HCT116 (cell line): ENCODE measurements at regions not wholly inside any gene's neighbourhood (a gene's known extent, or its start where the extent isn't known, plus 50 kb on each side); places are given as distances from the start of the nearest gene placed in this dataset.

ENCODE experiments used
- ATAC-seq: fragments of 200-7000 bp; cut with Tn5 transposase; 2 replicates; pipeline ENCODE4 v1.9.1; 2020; ENCODE audit warnings: mild to moderate bottlenecking, moderate library complexity
- BruUV-seq: library from RNA; stranded (reverse); fragments of 400-500 nt; replicated peaks from 2 replicates; lab custom pipeline; 2021; lab: Mats Ljungman, UMichigan
- CTCF ChIA-PET: fragments of 300-600 bp; sonication (Branson Sonifier 250); formaldehyde crosslinking; loops from one replicate; lab custom pipeline; 2021; ENCODE audit warnings: antibody characterized with exemption; lab: Charles Lee
- POLR2A ChIA-PET: fragments of 300-600, 350-600 bp; sonication (Branson Sonifier 250); formaldehyde crosslinking; loops from one replicate; lab custom pipeline; 2021; ENCODE audit warnings: antibody characterized with exemption; lab: Charles Lee
- RAD21 ChIA-PET, 2 experiments: fragments of 300-600 bp; sonication (Branson Sonifier 250); formaldehyde crosslinking; loops; one replicate each; lab custom pipeline; 2023; ENCODE audit warnings: low total read pairs in 2 of 2; ENCODE audit not compliant: uncharacterized antibody in 2 of 2, unreplicated experiment in 2 of 2, low non-redundant PET in 1 of 2; lab: Charles Lee
- DNase-seq: peaks from one replicate; pipeline ENCODE4 v3.0.0-alpha.2; 2010; ENCODE audit warnings: low read depth, low spot score
- H2AFZ ChIP-seq: fragments of 200-600 bp; shearing (Covaris generic), sonication (generic); 2 replicates; pipeline ENCODE4 v1.6.1; 2017; ENCODE audit warnings: low read depth, mixed run types, mixed read lengths, antibody characterized with exemption, low read length; ENCODE audit not compliant: poor library complexity, severe bottlenecking
- H3K27ac ChIP-seq: 2 replicates; pipeline ENCODE4 v1.5.1; 2012; ENCODE audit warnings: low read depth, low read length
- H3K27me3 ChIP-seq: fragments of 200-600 bp; sonication (generic); 2 replicates; pipeline ENCODE4 v1.6.1; 2016; ENCODE audit warnings: mixed run types, low read length, mixed read lengths; ENCODE audit not compliant: insufficient read depth
- H3K36me3 ChIP-seq, 2 experiments: fragments of 200-500 bp in 1 of 2; fragments of 200-600 bp in 1 of 2; sonication (Bioruptor generic) in 1 of 2; sonication (generic) in 1 of 2; 2 replicates each; pipeline versions ENCODE4 v1.5.1 to v1.6.1; 2014 to 2016; ENCODE audit warnings: low read length in 2 of 2, inconsistent platforms in 1 of 2, mixed read lengths in 1 of 2, mixed run types in 1 of 2; ENCODE audit not compliant: insufficient read depth in 2 of 2, control insufficient read depth in 1 of 2
- H3K4me1 ChIP-seq, 2 experiments: fragments of 200-600 bp in 1 of 2; sonication (generic) in 1 of 2; 2 replicates each; pipeline versions ENCODE4 v1.5.1 to v1.6.1; 2012 to 2017; ENCODE audit warnings: low read length in 2 of 2, inconsistent platforms in 1 of 2, mild to moderate bottlenecking in 1 of 2, mixed read lengths in 1 of 2, mixed run types in 1 of 2, moderate library complexity in 1 of 2; ENCODE audit not compliant: insufficient read depth in 2 of 2, control insufficient read depth in 1 of 2
- H3K4me2 ChIP-seq: fragments of 200-600 bp; sonication (generic); 2 replicates; pipeline ENCODE4 v1.6.1; 2017; ENCODE audit warnings: mixed run types, low read length, mixed read lengths
- H3K4me3 ChIP-seq, 2 experiments: fragments of 200-600 bp in 1 of 2; sonication (generic) in 1 of 2; replicated peaks in 1 of 2; 2 replicates each; pipeline ENCODE4 v1.5.1; 2011 to 2016; ENCODE audit warnings: low read length in 2 of 2, control low read depth in 1 of 2, low read depth in 1 of 2, mild to moderate bottlenecking in 1 of 2, mixed read lengths in 1 of 2, mixed run types in 1 of 2
- H3K79me2 ChIP-seq: fragments of 200-600 bp; sonication (generic); 2 replicates; pipeline ENCODE4 v1.6.1; 2017; ENCODE audit warnings: mild to moderate bottlenecking, mixed run types, low read length, moderate library complexity, mixed read lengths; ENCODE audit not compliant: insufficient read depth
- H3K9ac ChIP-seq: fragments of 200-600 bp; sonication (generic); 2 replicates; pipeline ENCODE4 v1.6.1; 2016; ENCODE audit warnings: low read length, mixed read lengths
- H3K9me2 ChIP-seq: fragments of 200-600 bp; sonication (generic), shearing (Covaris generic); 2 replicates; pipeline ENCODE4 v1.6.1; 2017; ENCODE audit warnings: mixed run types, mild to moderate bottlenecking, moderate library complexity; ENCODE audit not compliant: insufficient read depth
- H3K9me3 ChIP-seq, 2 experiments: fragments of 200-500 bp in 1 of 2; fragments of 200-600 bp in 1 of 2; sonication (Bioruptor generic) in 1 of 2; sonication (generic) in 1 of 2; 2 replicates each; pipeline ENCODE4 v1.6.1; 2014 to 2017; ENCODE audit warnings: low read length in 2 of 2, mixed read lengths in 2 of 2, inconsistent platforms in 1 of 2, low read depth in 1 of 2, mild to moderate bottlenecking in 1 of 2, mixed run types in 1 of 2, moderate library complexity in 1 of 2; ENCODE audit not compliant: control insufficient read depth in 1 of 2, insufficient read depth in 1 of 2
- H4K20me1 ChIP-seq: fragments of 200-600 bp; sonication (generic), shearing (Covaris generic); 2 replicates; pipeline ENCODE4 v1.6.1; 2017; ENCODE audit warnings: mixed run types, mild to moderate bottlenecking, moderate library complexity; ENCODE audit not compliant: insufficient read depth
- CBX3 ChIP-seq: IDR thresholded peaks from 2 replicates; pipeline ENCODE4 v1.6.1; 2012; ENCODE audit warnings: low read depth
- CEBPB ChIP-seq: IDR thresholded peaks from 2 replicates; pipeline ENCODE4 v1.6.1; 2012; ENCODE audit warnings: low read depth
- EGR1 ChIP-seq: IDR thresholded peaks from 2 replicates; pipeline ENCODE4 v1.6.1; 2012; ENCODE audit warnings: low read depth
- ELF1 ChIP-seq: IDR thresholded peaks from 2 replicates; pipeline ENCODE4 v1.6.1; 2012; ENCODE audit warnings: low read depth, borderline replicate concordance
- EZH2phosphoT487 ChIP-seq: fragments of 200-600 bp; IDR thresholded peaks from 2 replicates; pipeline ENCODE4 v1.6.1; 2018; ENCODE audit warnings: antibody characterized with exemption, borderline replicate concordance
- JUND ChIP-seq: IDR thresholded peaks from 2 replicates; pipeline ENCODE4 v1.6.1; 2012
- MAX ChIP-seq: IDR thresholded peaks from 2 replicates; pipeline ENCODE4 v1.6.1; 2012
- POLR2A ChIP-seq: IDR thresholded peaks from 2 replicates; pipeline ENCODE4 v1.7.0; 2011; ENCODE audit warnings: borderline replicate concordance; ENCODE audit not compliant: insufficient read depth, insufficient read length; ENCODE audit errors: extremely low read depth
- POLR2AphosphoS5 ChIP-seq: IDR thresholded peaks from 2 replicates; pipeline ENCODE4 v1.6.1; 2011; ENCODE audit warnings: mild to moderate bottlenecking, low read depth, low read length, moderate library complexity
- SP1 ChIP-seq: IDR thresholded peaks from 2 replicates; pipeline ENCODE4 v1.6.1; 2012; ENCODE audit warnings: low read depth
- ZFX ChIP-seq: fragments of 450-650 bp; IDR thresholded peaks from 2 replicates; pipeline ENCODE4 v1.6.1; 2017
- ZNF274 ChIP-seq: fragments of 200-500 bp; sonication (Bioruptor generic); IDR thresholded peaks from 2 replicates; pipeline ENCODE4 v1.6.1; 2014; ENCODE audit warnings: mild to moderate bottlenecking, low read depth, low read length, inconsistent platforms
- intact Hi-C: fragments of 100-400 bp; cut with micrococcal nuclease; formaldehyde crosslinking; loops from 2 replicates; pipeline ENCODE4 v1.10.0; 2022
- TF ChIP-seq, protein P1 (sequence below): IDR thresholded peaks from 2 replicates; pipeline ENCODE4 v1.6.1; 2011; ENCODE audit warnings: mild to moderate bottlenecking, low read length, moderate library complexity; ENCODE audit not compliant: insufficient replicate concordance; ENCODE audit errors: extremely low read depth
- TF ChIP-seq, protein P2 (sequence below), 3 experiments: fragments of 200-600 bp in 1 of 3; sonication (generic) in 1 of 3; IDR thresholded peaks in 2 of 3; conservative IDR thresholded peaks in 1 of 3; 2 replicates each; pipeline ENCODE4 v1.5.1; 2012 to 2017; ENCODE audit warnings: low read depth in 2 of 3, low read length in 2 of 3, antibody characterized with exemption in 1 of 3, borderline replicate concordance in 1 of 3, control low read depth in 1 of 3, mild to moderate bottlenecking in 1 of 3, mixed read lengths in 1 of 3, mixed run types in 1 of 3, moderate library complexity in 1 of 3; ENCODE audit not compliant: insufficient read depth in 1 of 3
- TF ChIP-seq, protein P3 (sequence below): IDR thresholded peaks from 2 replicates; pipeline ENCODE4 v1.6.1; 2012; ENCODE audit warnings: low read depth

DNA sequence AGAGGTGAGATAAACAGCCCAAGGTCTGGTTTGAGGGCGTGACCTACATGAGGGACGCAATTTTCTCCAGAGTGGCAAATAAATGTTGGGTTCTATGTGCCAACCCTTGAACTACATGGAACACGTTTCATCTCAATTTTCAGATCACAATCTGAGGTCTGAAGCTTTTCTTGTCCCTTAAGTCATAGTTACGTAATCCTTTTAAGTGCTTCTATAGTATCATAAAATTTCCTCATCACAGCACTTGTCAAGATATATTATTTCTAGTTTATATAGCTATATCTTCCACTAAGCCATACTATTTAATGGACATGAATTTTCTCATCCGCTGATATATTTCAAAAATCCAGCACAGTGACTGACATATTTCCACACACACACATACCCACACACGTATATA is 53.1 kb upstream of the GRIN3A start:
- Histone ChIP-seq H3K79me2 (no peaks in the 10 kb centered on the region), H3K36me3 (no peaks in the 10 kb centered on the region), H3K9me2 (no peaks in the 10 kb centered on the region), H2AFZ (no peak overlapping the region), H3K4me2 (no peak overlapping the region), H3K9me3 (no peaks in the 10 kb centered on the region), H3K4me3 (no peak overlapping the region), H3K9ac (no peak overlapping the region), H4K20me1 (no peaks in the 10 kb centered on the region), H3K27me3 (no peaks in the 10 kb centered on the region), H3K4me1 (no peaks in the 10 kb centered on the region), H3K27ac (no peak overlapping the region)
- ATAC-seq (no peak), DNase-seq (no peak)
- no peak for TF ChIP-seq ELF1
- TF ChIP-seq CEBPB, result no peak
- TF ChIP-seq JUND, result no peak
- TF ChIP-seq, protein P1, sequence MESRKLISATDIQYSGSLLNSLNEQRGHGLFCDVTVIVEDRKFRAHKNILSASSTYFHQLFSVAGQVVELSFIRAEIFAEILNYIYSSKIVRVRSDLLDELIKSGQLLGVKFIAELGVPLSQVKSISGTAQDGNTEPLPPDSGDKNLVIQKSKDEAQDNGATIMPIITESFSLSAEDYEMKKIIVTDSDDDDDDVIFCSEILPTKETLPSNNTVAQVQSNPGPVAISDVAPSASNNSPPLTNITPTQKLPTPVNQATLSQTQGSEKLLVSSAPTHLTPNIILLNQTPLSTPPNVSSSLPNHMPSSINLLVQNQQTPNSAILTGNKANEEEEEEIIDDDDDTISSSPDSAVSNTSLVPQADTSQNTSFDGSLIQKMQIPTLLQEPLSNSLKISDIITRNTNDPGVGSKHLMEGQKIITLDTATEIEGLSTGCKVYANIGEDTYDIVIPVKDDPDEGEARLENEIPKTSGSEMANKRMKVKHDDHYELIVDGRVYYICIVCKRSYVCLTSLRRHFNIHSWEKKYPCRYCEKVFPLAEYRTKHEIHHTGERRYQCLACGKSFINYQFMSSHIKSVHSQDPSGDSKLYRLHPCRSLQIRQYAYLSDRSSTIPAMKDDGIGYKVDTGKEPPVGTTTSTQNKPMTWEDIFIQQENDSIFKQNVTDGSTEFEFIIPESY, result no peak
- TF ChIP-seq, protein P2, sequence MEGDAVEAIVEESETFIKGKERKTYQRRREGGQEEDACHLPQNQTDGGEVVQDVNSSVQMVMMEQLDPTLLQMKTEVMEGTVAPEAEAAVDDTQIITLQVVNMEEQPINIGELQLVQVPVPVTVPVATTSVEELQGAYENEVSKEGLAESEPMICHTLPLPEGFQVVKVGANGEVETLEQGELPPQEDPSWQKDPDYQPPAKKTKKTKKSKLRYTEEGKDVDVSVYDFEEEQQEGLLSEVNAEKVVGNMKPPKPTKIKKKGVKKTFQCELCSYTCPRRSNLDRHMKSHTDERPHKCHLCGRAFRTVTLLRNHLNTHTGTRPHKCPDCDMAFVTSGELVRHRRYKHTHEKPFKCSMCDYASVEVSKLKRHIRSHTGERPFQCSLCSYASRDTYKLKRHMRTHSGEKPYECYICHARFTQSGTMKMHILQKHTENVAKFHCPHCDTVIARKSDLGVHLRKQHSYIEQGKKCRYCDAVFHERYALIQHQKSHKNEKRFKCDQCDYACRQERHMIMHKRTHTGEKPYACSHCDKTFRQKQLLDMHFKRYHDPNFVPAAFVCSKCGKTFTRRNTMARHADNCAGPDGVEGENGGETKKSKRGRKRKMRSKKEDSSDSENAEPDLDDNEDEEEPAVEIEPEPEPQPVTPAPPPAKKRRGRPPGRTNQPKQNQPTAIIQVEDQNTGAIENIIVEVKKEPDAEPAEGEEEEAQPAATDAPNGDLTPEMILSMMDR (IDR thresholded peaks at IDR 0.05 in 2 of 3, conservative IDR thresholded peaks at IDR 0.05 in 1 of 3; ENCODE audit: borderline replicate concordance in 1 of 3, insufficient read depth in 1 of 3, low read depth in 2 of 3, low read length in 2 of 3), result no peak
- TF ChIP-seq POLR2AphosphoS5, result no peak
- no peak for TF ChIP-seq EGR1
- TF ChIP-seq MAX, result no peak
- TF ChIP-seq CBX3, result no peak
- TF ChIP-seq POLR2A, result no peak
- no peak for TF ChIP-seq ZFX
- TF ChIP-seq, protein P3, sequence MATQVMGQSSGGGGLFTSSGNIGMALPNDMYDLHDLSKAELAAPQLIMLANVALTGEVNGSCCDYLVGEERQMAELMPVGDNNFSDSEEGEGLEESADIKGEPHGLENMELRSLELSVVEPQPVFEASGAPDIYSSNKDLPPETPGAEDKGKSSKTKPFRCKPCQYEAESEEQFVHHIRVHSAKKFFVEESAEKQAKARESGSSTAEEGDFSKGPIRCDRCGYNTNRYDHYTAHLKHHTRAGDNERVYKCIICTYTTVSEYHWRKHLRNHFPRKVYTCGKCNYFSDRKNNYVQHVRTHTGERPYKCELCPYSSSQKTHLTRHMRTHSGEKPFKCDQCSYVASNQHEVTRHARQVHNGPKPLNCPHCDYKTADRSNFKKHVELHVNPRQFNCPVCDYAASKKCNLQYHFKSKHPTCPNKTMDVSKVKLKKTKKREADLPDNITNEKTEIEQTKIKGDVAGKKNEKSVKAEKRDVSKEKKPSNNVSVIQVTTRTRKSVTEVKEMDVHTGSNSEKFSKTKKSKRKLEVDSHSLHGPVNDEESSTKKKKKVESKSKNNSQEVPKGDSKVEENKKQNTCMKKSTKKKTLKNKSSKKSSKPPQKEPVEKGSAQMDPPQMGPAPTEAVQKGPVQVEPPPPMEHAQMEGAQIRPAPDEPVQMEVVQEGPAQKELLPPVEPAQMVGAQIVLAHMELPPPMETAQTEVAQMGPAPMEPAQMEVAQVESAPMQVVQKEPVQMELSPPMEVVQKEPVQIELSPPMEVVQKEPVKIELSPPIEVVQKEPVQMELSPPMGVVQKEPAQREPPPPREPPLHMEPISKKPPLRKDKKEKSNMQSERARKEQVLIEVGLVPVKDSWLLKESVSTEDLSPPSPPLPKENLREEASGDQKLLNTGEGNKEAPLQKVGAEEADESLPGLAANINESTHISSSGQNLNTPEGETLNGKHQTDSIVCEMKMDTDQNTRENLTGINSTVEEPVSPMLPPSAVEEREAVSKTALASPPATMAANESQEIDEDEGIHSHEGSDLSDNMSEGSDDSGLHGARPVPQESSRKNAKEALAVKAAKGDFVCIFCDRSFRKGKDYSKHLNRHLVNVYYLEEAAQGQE, result no peak
- TF ChIP-seq SP1, result no peak
- no peak for TF ChIP-seq EZH2phosphoT487
- TF ChIP-seq ZNF274, result no peak
- no TSS peak for BruUV-seq
- POLR2A ChIA-PET, result no interaction called here
- intact Hi-C loops, result no loop called here
- CTCF ChIA-PET, result no interaction called here
- RAD21 ChIA-PET, result no interaction called here
